A549 (cell line): ENCODE measurements at regions not wholly inside any gene's neighbourhood (a gene's known extent, or its start where the extent isn't known, plus 50 kb on each side); places are given as distances from the start of the nearest gene placed in this dataset.

Experiments used
- ATAC-seq, 2 experiments: fragments of 200-7000 bp in 1 of 2; fragments of >200 bp in 1 of 2; cut with Nextera tagmentation in 1 of 2; cut with Tn5 transposase in 1 of 2; 3 replicates each; pipeline versions ENCODE4 v1.8.0 to v1.9.1; 2018 to 2020; ENCODE audit warnings: mild to moderate bottlenecking in 1 of 2, moderate library complexity in 1 of 2
- CTCF ChIA-PET: fragments of 300-600 bp; sonication (Branson Sonifier 250); formaldehyde crosslinking; extraction: SDS; loops from one replicate; lab custom pipeline; 2021; ENCODE audit warnings: antibody characterized with exemption, inconsistent platforms; lab: Yijun Ruan, JAX
- POLR2A ChIA-PET: fragments of 350-600 bp; formaldehyde crosslinking; extraction: SDS; loops from one replicate; lab custom pipeline; 2021; ENCODE audit warnings: antibody characterized with exemption, inconsistent platforms; lab: Yijun Ruan, JAX
- DNase-seq, 2 experiments: peaks; one replicate each; pipeline versions ENCODE4 v3.0.0 to v3.0.0-alpha.2; 2011 to 2016; ENCODE audit warnings: low read depth in 1 of 2, low spot score in 1 of 2
- FAIRE-seq: peaks from 2 replicates; lab custom pipeline; 2011; peaks lifted over from hg19 to GRCh38; lab: Jason Lieb, UNC
- H3K27ac ChIP-seq, 2 experiments: fragments of >200 bp; sonication (Bioruptor Twin); formaldehyde crosslinking; 3 replicates each; pipeline ENCODE4 v1.5.1; 2016 to 2017
- H3K4me1 ChIP-seq: fragments of >200 bp; sonication (Bioruptor Twin); formaldehyde crosslinking; 3 replicates; pipeline ENCODE4 v1.6.1; 2016
- H3K4me2 ChIP-seq: fragments of >200 bp; sonication (Bioruptor Twin); formaldehyde crosslinking; 3 replicates; pipeline ENCODE4 v1.6.1; 2016
- H3K4me3 ChIP-seq: fragments of >200 bp; sonication (Bioruptor Twin); formaldehyde crosslinking; 3 replicates; pipeline ENCODE4 v1.5.1; 2016
- H3K9me3 ChIP-seq: fragments of >200 bp; sonication (Bioruptor Twin); formaldehyde crosslinking; 3 replicates; pipeline ENCODE4 v1.6.1; 2016
- EHF ChIP-seq: fragments of 250-450 bp; sonication (Bioruptor Pico); IDR thresholded peaks from 2 replicates; pipeline ENCODE4 v1.5.0; 2020; ENCODE audit warnings: mild to moderate bottlenecking
- FOXS1 ChIP-seq: fragments of 250-450 bp; sonication (Bioruptor Pico); IDR thresholded peaks from 2 replicates; pipeline ENCODE4 v1.5.0; 2020; ENCODE audit warnings: mild to moderate bottlenecking, moderate library complexity
- GATA3 ChIP-seq: IDR thresholded peaks from 2 replicates; pipeline ENCODE4 v1.6.1; 2012; ENCODE audit warnings: borderline replicate concordance
- HES2 ChIP-seq: fragments of >200 bp; sonication (Bioruptor Twin); formaldehyde crosslinking; IDR thresholded peaks from 2 replicates; pipeline ENCODE4 v1.6.1; 2016
- HOXB13 ChIP-seq: fragments of 250-450 bp; sonication (Bioruptor Pico); IDR thresholded peaks from 2 replicates; pipeline ENCODE4 v1.5.0; 2020; ENCODE audit warnings: low read depth, mild to moderate bottlenecking, moderate library complexity
- MAFK ChIP-seq: fragments of 450-650 bp; IDR thresholded peaks from 2 replicates; pipeline ENCODE4 v1.6.1; 2014; ENCODE audit not compliant: partially characterized antibody
- MYC ChIP-seq: IDR thresholded peaks from 2 replicates; pipeline ENCODE4 v1.6.1; 2012; ENCODE audit warnings: mild to moderate bottlenecking, inconsistent platforms, low read length, improper control_type of control experiment, borderline replicate concordance
- NFE2L2 ChIP-seq: fragments of 150-350 bp; conservative IDR thresholded peaks from 2 replicates; pipeline ENCODE4 v1.6.1; 2014; ENCODE audit warnings: low read length
- NR3C1 ChIP-seq: fragments of >200 bp; sonication (Bioruptor Twin); formaldehyde crosslinking; IDR thresholded peaks from 3 replicates; pipeline ENCODE4 v1.6.1; 2017
- PHF8 ChIP-seq: fragments of 200-600 bp; sonication (generic); IDR thresholded peaks from 2 replicates; pipeline ENCODE4 v1.6.1; 2016; ENCODE audit warnings: low read depth, mild to moderate bottlenecking, antibody characterized with exemption, moderate library complexity, borderline replicate concordance
- POLR2AphosphoS2 ChIP-seq: conservative IDR thresholded peaks from 2 replicates; pipeline ENCODE4 v1.6.1; 2012; ENCODE audit warnings: low read length, improper control_type of control experiment, inconsistent platforms
- RAD21 ChIP-seq, 2 experiments: fragments of >200 bp in 1 of 2; sonication (Bioruptor Twin) in 1 of 2; formaldehyde crosslinking in 1 of 2; IDR thresholded peaks in 1 of 2; conservative IDR thresholded peaks in 1 of 2; 2 replicates in 1 of 2; 3 replicates in 1 of 2; pipeline ENCODE4 v1.6.1; 2012 to 2018; ENCODE audit warnings: inconsistent platforms in 1 of 2
- SMC3 ChIP-seq: fragments of >200 bp; sonication (Bioruptor Twin); formaldehyde crosslinking; IDR thresholded peaks from 3 replicates; pipeline ENCODE4 v1.6.1; 2018; ENCODE audit warnings: inconsistent platforms
- SREBF2 ChIP-seq: fragments of 450-650 bp; IDR thresholded peaks from 2 replicates; pipeline ENCODE4 v1.6.1; 2014; ENCODE audit warnings: mild to moderate bottlenecking, moderate library complexity
- TFCP2L1 ChIP-seq: fragments of 250-450 bp; sonication (Bioruptor Pico); IDR thresholded peaks from 2 replicates; pipeline ENCODE4 v1.5.0; 2021; ENCODE audit warnings: mild to moderate bottlenecking
- ZC3H11A ChIP-seq: fragments of 450-650 bp; IDR thresholded peaks from 2 replicates; pipeline ENCODE4 v1.6.1; 2014; ENCODE audit warnings: antibody characterized with exemption, mild to moderate bottlenecking
- ZNF302 ChIP-seq: fragments of 250-450 bp; sonication (Bioruptor Pico); IDR thresholded peaks from 2 replicates; pipeline ENCODE4 v1.9.0; 2021; ENCODE audit warnings: inconsistent platforms, mild to moderate bottlenecking, moderate library complexity
- ZSCAN20 ChIP-seq: fragments of 250-450 bp; sonication (Bioruptor Pico); IDR thresholded peaks from 2 replicates; pipeline ENCODE4 v1.8.0; 2022; ENCODE audit warnings: mild to moderate bottlenecking, moderate library complexity
- WGBS: methylation state at CpG from one replicate; pipeline ENCODE4 v1.1.6; 2017; ENCODE audit errors: missing lambda C conversion rate; 5-methylcytosine and 5-hydroxymethylcytosine counted together
- TF ChIP-seq, protein P1 (sequence below): IDR thresholded peaks from 2 replicates; pipeline ENCODE4 v1.6.1; 2012
- TF ChIP-seq, protein P2 (sequence below): fragments of >200 bp; sonication (Bioruptor Twin); formaldehyde crosslinking; IDR thresholded peaks from 3 replicates; pipeline ENCODE4 v1.5.1; 2016
- TF ChIP-seq, protein P3 (sequence below): fragments of 250-450 bp; sonication (Bioruptor Pico); IDR thresholded peaks from 2 replicates; pipeline ENCODE4 v1.5.0; 2021; ENCODE audit warnings: mild to moderate bottlenecking, moderate library complexity, borderline replicate concordance

DNA sequence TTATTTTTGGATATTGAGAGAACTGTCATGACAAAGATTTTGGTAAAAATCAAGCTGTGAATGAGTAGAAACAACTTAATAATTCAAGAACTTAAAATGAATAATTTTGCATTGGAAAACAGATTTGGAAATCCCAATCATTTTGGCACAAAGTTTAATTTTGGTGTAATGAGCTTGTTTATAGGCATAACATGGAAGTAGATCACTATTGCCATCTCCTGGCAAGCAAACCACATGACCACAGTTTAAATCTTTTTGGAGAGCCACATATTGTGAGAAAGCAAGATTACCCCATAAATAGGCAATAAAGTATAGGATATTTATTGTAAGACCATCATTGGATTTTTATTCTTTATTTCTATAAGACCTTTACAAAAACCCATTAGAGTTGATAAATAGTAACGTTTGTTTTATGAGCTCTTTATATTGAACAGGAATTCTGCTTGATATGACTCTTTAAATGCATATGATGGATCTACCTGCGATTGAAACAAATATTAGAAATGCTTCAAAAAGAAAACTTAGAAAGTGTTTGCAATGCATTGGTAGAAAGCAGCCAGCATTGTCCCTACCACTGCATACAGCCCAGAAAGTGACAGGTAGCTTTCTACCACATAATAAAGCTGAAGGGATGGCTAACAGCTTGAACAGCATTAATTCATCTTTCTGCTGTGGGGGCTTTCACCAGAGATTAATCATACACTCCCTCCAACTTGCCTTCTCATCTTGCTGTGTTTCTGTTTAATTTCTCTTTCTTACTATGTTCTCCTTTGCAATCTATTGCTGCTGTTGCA, 766.8 kb downstream of the TBL1XR1 start:
- FAIRE-seq = no peak

GRCh38 chr3:176428552-176428951, 768.7 kb downstream of the TBL1XR1 start:
- 33% methylated on average over 4 of the region's 4 CpGs for WGBS
- FAIRE-seq (no peak), ATAC-seq (no peak), DNase-seq (no peak)
- no peaks in the 10 kb centered on the region for H3K9me3 ChIP-seq
- H3K27ac ChIP-seq = no peak overlapping the region
- H3K4me2 ChIP-seq = no peak overlapping the region
- no peaks in the 10 kb centered on the region for H3K4me1 ChIP-seq
- ChIA-PET POLR2A (no interaction called here), CTCF (no interaction called here)
- no peak overlapping the region for H3K4me3 ChIP-seq
- TF ChIP-seq SMC3 = no peak
- no peak for TF ChIP-seq HES2
- TF ChIP-seq GATA3 = no peak
- TF ChIP-seq NR3C1 = no peak
- no peak for TF ChIP-seq ZSCAN20 (CRISPR knock-in tag)
- TF ChIP-seq FOXS1 (CRISPR knock-in tag) = no peak
- no peak for TF ChIP-seq NFE2L2
- TF ChIP-seq ZC3H11A = no peak
- TF ChIP-seq EHF (CRISPR knock-in tag) = no peak
- TF ChIP-seq HOXB13 (CRISPR knock-in tag) = no peak
- TF ChIP-seq MYC = no peak
- TF ChIP-seq PHF8 = no peak
- TF ChIP-seq POLR2AphosphoS2 = no peak
- no peak for TF ChIP-seq ZNF302
- TF ChIP-seq, protein P1, sequence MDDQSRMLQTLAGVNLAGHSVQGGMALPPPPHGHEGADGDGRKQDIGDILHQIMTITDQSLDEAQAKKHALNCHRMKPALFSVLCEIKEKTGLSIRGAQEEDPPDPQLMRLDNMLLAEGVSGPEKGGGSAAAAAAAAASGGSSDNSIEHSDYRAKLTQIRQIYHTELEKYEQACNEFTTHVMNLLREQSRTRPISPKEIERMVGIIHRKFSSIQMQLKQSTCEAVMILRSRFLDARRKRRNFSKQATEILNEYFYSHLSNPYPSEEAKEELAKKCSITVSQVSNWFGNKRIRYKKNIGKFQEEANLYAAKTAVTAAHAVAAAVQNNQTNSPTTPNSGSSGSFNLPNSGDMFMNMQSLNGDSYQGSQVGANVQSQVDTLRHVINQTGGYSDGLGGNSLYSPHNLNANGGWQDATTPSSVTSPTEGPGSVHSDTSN = no peak
- no peak for TF ChIP-seq MAFK
- no peak for TF ChIP-seq SREBF2

More for the DNA sequence above, 766.8 kb downstream of the TBL1XR1 start:
- 0% methylated on average over 2 of the region's 2 CpGs for WGBS
- no peaks in the 10 kb centered on the region for H3K9me3 ChIP-seq
- ATAC-seq = no peak
- TF ChIP-seq RAD21 (conservative IDR thresholded peaks at IDR 0.05 in 1 of 2, IDR thresholded peaks at IDR 0.05 in 1 of 2) = peak; percentile 61 to 63; a peak in 4 of 5 replicates
- TF ChIP-seq, protein P2, sequence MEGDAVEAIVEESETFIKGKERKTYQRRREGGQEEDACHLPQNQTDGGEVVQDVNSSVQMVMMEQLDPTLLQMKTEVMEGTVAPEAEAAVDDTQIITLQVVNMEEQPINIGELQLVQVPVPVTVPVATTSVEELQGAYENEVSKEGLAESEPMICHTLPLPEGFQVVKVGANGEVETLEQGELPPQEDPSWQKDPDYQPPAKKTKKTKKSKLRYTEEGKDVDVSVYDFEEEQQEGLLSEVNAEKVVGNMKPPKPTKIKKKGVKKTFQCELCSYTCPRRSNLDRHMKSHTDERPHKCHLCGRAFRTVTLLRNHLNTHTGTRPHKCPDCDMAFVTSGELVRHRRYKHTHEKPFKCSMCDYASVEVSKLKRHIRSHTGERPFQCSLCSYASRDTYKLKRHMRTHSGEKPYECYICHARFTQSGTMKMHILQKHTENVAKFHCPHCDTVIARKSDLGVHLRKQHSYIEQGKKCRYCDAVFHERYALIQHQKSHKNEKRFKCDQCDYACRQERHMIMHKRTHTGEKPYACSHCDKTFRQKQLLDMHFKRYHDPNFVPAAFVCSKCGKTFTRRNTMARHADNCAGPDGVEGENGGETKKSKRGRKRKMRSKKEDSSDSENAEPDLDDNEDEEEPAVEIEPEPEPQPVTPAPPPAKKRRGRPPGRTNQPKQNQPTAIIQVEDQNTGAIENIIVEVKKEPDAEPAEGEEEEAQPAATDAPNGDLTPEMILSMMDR = peak; percentile 46
- peak; percentile 45 for TF ChIP-seq SMC3
- no peak for TF ChIP-seq TFCP2L1 (CRISPR knock-in tag)
- TF ChIP-seq, protein P3, sequence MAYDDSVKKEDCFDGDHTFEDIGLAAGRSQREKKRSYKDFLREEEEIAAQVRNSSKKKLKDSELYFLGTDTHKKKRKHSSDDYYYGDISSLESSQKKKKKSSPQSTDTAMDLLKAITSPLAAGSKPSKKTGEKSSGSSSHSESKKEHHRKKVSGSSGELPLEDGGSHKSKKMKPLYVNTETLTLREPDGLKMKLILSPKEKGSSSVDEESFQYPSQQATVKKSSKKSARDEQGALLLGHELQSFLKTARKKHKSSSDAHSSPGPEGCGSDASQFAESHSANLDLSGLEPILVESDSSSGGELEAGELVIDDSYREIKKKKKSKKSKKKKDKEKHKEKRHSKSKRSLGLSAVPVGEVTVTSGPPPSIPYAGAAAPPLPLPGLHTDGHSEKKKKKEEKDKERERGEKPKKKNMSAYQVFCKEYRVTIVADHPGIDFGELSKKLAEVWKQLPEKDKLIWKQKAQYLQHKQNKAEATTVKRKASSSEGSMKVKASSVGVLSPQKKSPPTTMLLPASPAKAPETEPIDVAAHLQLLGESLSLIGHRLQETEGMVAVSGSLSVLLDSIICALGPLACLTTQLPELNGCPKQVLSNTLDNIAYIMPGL (CRISPR knock-in tag) = no peak
- H3K4me2 ChIP-seq = no peak overlapping the region
- DNase-seq = peak; percentile 5 to 29
- no peak overlapping the region for H3K27ac ChIP-seq
- POLR2A ChIA-PET = no interaction called here
- CTCF ChIA-PET = interaction anchor here (0.6 kb wide), 1 partner anchor 1458 kb away, joined by 3 read pairs; no protein-coding TSS in a partner anchor
- no peaks in the 10 kb centered on the region for H3K4me1 ChIP-seq
- no peak overlapping the region for H3K4me3 ChIP-seq
